HG02759 (cell line): ENCODE measurements at regions not wholly inside any gene's neighbourhood (a gene's known extent, or its start where the extent isn't known, plus 50 kb on each side); places are given as distances from the start of the nearest gene placed in this dataset.

Experiments used
- ATAC-seq: cut with Tn5 transposase; IDR thresholded peaks from one replicate; pipeline ENCODE4 v1.9.1; 2021; ENCODE audit warnings: mild to moderate bottlenecking, moderate library complexity; ENCODE audit not compliant: unreplicated experiment

GRCh38 chr4:182139491-182139890, 103.7 kb upstream of the TENM3 start:
- no peak for ATAC-seq

GRCh38 chr4:182140547-182140946, 102.7 kb upstream of the TENM3 start:
- ATAC-seq = no peak

- no peak for ATAC-seq
Observed at GRCh38 chr4:182141061-182141460, 102.1 kb upstream of the TENM3 start.

GRCh38 chr4:182142176-182143085, 100.8 kb upstream of the TENM3 start:
- ATAC-seq = no peak

- ATAC-seq = no peak
Observed at GRCh38 chr4:182143086-182143821, 99.9 kb upstream of the TENM3 start.

GRCh38 chr4:182143822-182144625, 99.2 kb upstream of the TENM3 start:
- peak; percentile 35 for ATAC-seq

- ATAC-seq = peak; percentile 46
Observed at GRCh38 chr4:182144626-182145333, 98.4 kb upstream of the TENM3 start.

GRCh38 chr4:182145334-182145905, 97.8 kb upstream of the TENM3 start:
- no peak for ATAC-seq

GRCh38 chr4:182147391-182147790, 95.8 kb upstream of the TENM3 start:
- no peak for ATAC-seq

GRCh38 chr4:182150645-182151044, 92.6 kb upstream of the TENM3 start:
- no peak for ATAC-seq

- no peak for ATAC-seq
Observed at GRCh38 chr4:182155806-182156205, 87.4 kb upstream of the TENM3 start.

GRCh38 chr4:182163180-182163579, 80.0 kb upstream of the TENM3 start:
- ATAC-seq = no peak

- no peak for ATAC-seq
Observed at GRCh38 chr4:182169572-182169971, 73.6 kb upstream of the TENM3 start.

GRCh38 chr4:182169987-182170386, 73.2 kb upstream of the TENM3 start:
- no peak for ATAC-seq

- no peak for ATAC-seq
Observed at GRCh38 chr4:182170417-182170935, 72.7 kb upstream of the TENM3 start.

GRCh38 chr4:182174979-182175378, 68.2 kb upstream of the TENM3 start:
- ATAC-seq = no peak

- no peak for ATAC-seq
Observed at GRCh38 chr4:182175788-182176519, 67.2 kb upstream of the TENM3 start.

- no peak for ATAC-seq
Observed at GRCh38 chr4:182177166-182177565, 66.0 kb upstream of the TENM3 start.

- ATAC-seq = no peak
Observed at GRCh38 chr4:182179105-182179504, 64.1 kb upstream of the TENM3 start.
